Kidney (tissue), 13 donors: ENCODE measurements at regions not wholly inside any gene's neighbourhood (a gene's known extent, or its start where the extent isn't known, plus 50 kb on each side); places are given as distances from the start of the nearest gene placed in this dataset.

Experiments
- DNase-seq, 5 donors: peaks; one replicate each; pipeline ENCODE4 v3.0.0-alpha.2; 2013 to 2020
- FAIRE-seq: peaks from 2 replicates; lab custom pipeline; 2012; peaks lifted over from hg19 to GRCh38; lab: Jason Lieb, UNC
- H3K27ac ChIP-seq, 2 donors: one replicate each; pipeline ENCODE4 v1.7.0; 2013; ENCODE audit warnings: low read depth in 2 of 2, low read length in 2 of 2, inconsistent platforms in 1 of 2
- H3K27me3 ChIP-seq: one replicate; pipeline ENCODE4 v1.7.1; 2013; ENCODE audit warnings: low read length, inconsistent platforms; ENCODE audit not compliant: control insufficient read depth, insufficient read depth
- H3K36me3 ChIP-seq, 3 donors: one replicate each; pipeline versions ENCODE4 v1.7.0 to v1.7.1; 2013; ENCODE audit warnings: low read length in 3 of 3, control low read depth in 1 of 3, inconsistent platforms in 1 of 3; ENCODE audit not compliant: insufficient read depth in 3 of 3, control insufficient read depth in 2 of 3
- H3K4me1 ChIP-seq, 3 donors: one replicate each; pipeline versions ENCODE4 v1.7.0 to v1.7.1; 2013; ENCODE audit warnings: low read length in 3 of 3, inconsistent platforms in 1 of 3, low read depth in 1 of 3; ENCODE audit not compliant: control insufficient read depth in 2 of 3, insufficient read depth in 2 of 3
- H3K4me3 ChIP-seq, 3 donors: one replicate each; pipeline versions ENCODE4 v1.7.0 to v1.8.1; 2013; ENCODE audit warnings: low read length in 3 of 3, control low read depth in 1 of 3, inconsistent platforms in 1 of 3
- H3K9ac ChIP-seq, 3 donors: one replicate each; pipeline versions ENCODE4 v1.7.0 to v1.7.1; 2013; ENCODE audit warnings: low read length in 3 of 3, control low read depth in 1 of 3, inconsistent platforms in 1 of 3
- H3K9me3 ChIP-seq, 3 donors: one replicate each; pipeline versions ENCODE4 v1.7.0 to v1.7.1; 2013; ENCODE audit warnings: low read length in 3 of 3, control low read depth in 1 of 3, inconsistent platforms in 1 of 3; ENCODE audit not compliant: control insufficient read depth in 2 of 3, insufficient read depth in 1 of 3
- intact Hi-C: fragments of 100-400 bp; cut with DNase I; formaldehyde crosslinking; loops from one replicate; pipeline ENCODE4 v1.11.1; 2022
- TF ChIP-seq, protein P1 (sequence below): IDR thresholded peaks from 3 replicates; pipeline ENCODE4 v1.5.1; 2012; ENCODE audit warnings: mild to moderate bottlenecking, moderate library complexity, borderline replicate concordance; ENCODE audit not compliant: insufficient read depth; ENCODE audit errors: extremely low read depth
- donor health status: control.
- donor health status: control.
- donor health status: control.
- donor health status: control.
- donor health status: control.
- donor health status: DM: yes; HTN: yes; CAD: no.
- donor health status: Normal renal cell carcinoma (clear cell type).

DNA sequence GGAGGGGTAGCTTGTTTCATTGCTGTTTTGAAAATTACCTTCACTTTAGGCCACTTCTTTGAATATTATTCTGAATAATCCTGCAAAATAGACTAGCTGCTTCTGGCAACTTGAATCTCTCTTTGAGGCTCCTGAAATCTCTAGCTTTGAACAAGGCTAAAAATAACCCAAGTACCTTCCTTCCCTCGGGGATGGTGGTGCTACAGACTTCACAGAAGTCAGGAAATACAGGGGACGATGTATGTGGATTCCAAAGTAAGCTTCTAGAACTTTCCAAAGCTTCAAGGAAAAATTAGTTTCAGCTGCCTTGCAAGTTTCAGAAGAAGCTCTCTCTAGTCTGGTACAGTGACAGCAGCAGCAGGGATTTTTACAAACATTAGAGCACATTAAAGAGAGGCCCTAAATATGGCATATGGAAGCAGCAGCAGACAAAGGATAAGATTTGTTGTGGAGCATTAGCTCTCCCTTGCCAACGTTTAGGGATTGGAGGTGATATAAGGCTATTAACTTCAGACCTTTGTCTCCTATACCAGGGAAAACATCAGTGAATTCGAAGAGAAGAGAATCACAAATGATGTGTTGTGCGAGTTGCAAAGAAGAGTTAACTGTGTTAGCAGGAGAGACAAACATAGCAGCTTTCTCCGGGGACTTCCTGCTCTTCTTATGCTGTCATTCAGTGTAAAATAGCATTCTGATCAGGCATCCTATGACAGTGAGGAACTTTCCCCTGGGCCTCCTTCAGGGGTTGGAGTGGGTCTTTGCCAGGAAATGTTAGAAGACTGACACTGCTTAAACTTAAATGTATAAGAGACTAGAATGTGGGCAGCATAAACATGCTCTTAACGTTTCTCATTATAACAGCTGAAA is 783.0 kb upstream of the ARPP21 start:
- Histone ChIP-seq H3K9me3 (no peaks in the 10 kb centered on the region), H3K27me3 (no peaks in the 10 kb centered on the region), H3K4me1 (no peaks in the 10 kb centered on the region), H3K9ac (no peak overlapping the region), H3K27ac (no peak overlapping the region), H3K36me3 (no peaks in the 10 kb centered on the region), H3K4me3 (no peak overlapping the region)
- TF ChIP-seq, protein P1, sequence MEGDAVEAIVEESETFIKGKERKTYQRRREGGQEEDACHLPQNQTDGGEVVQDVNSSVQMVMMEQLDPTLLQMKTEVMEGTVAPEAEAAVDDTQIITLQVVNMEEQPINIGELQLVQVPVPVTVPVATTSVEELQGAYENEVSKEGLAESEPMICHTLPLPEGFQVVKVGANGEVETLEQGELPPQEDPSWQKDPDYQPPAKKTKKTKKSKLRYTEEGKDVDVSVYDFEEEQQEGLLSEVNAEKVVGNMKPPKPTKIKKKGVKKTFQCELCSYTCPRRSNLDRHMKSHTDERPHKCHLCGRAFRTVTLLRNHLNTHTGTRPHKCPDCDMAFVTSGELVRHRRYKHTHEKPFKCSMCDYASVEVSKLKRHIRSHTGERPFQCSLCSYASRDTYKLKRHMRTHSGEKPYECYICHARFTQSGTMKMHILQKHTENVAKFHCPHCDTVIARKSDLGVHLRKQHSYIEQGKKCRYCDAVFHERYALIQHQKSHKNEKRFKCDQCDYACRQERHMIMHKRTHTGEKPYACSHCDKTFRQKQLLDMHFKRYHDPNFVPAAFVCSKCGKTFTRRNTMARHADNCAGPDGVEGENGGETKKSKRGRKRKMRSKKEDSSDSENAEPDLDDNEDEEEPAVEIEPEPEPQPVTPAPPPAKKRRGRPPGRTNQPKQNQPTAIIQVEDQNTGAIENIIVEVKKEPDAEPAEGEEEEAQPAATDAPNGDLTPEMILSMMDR: no peak
- peak in 1 of 5 donors; percentile 29 for DNase-seq
- FAIRE-seq: no peak
- intact Hi-C loops: no loop called here

DNA sequence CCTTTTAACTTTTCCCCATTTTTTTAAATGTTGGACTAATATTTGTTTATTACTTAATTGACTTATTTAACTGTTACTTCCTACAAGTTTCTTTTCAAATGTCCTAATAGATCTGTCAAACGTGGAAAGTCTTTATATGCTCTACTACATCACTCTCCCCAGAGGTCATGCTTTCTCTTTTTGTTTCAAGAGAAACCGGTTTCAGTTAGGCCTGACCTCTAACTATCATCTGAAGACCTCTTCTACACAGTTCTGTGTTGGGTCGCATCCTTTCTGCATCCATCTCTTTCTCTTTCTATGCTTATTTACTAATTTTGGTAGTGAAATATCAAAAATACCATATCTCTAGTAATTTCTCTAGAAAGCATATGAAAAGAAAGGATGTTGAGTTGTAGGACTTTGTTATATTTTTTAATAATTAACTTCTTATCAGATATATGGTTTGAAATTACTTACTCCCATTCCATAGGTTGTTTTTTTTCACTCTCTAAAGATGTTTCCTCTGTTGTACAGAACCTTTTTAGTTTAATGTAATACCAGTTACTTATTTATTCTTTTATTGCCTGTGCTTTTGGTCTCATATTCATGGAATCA is 781.2 kb upstream of the ARPP21 start:
- peak in 1 of 5 donors; percentile 26 for DNase-seq
- no peak for FAIRE-seq

DNA sequence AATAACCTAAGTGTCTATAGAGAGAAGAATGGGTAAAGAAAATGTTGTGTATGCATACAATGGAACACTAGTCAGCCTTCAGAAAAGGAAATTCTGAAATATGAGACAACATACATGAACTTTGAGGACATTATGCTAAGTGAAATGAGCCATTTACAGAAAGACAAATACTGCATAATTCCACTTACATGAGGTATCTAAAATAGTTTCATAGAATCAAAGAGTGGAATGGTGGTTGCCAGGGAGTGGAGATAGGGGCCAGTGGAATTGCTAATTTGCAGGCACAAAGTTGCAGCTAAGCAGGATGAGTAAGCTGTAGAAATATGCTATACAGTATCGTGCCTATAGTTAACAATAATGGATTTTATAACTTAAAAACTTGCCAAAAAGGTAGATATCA is 779.6 kb upstream of the ARPP21 start:
- Histone ChIP-seq H3K27me3 (no peaks in the 10 kb centered on the region), H3K4me1 (no peaks in the 10 kb centered on the region), H3K9ac (no peak overlapping the region), H3K36me3 (no peaks in the 10 kb centered on the region), H3K27ac (no peak overlapping the region), H3K9me3 (no peaks in the 10 kb centered on the region), H3K4me3 (no peak overlapping the region)
- no peak for FAIRE-seq
- no peak for DNase-seq
- intact Hi-C loops: no loop called here
- TF ChIP-seq, protein P1: no peak

More for the DNA sequence above, 781.2 kb upstream of the ARPP21 start:
- intact Hi-C loops: no loop called here
- Histone ChIP-seq H3K9me3 (no peaks in the 10 kb centered on the region), H3K27ac (no peak overlapping the region), H3K9ac (no peak overlapping the region), H3K4me3 (no peak overlapping the region), H3K36me3 (no peaks in the 10 kb centered on the region), H3K4me1 (no peaks in the 10 kb centered on the region), H3K27me3 (no peaks in the 10 kb centered on the region)
- TF ChIP-seq, protein P1: no peak
